T-helper 1 cell treated with Interleukin-12 subunit alpha and Interleukin-12 subunit beta and Interleukin-4 antibody, amounts not matched to agents 30 ng/mL and 1 ng/mL, for 36 hours (primary cell): ENCODE measurements at regions not wholly inside any gene's neighbourhood (a gene's known extent, or its start where the extent isn't known, plus 50 kb on each side); places are given as distances from the start of the nearest gene placed in this dataset.
"Not testable (repeated sequence)": the region's sequence is repeated elsewhere in the genome, so short reads cannot be mapped to it uniquely, and the experiment has no call there.

Source experiments
- intact Hi-C: fragments of 100-400 bp; cut with micrococcal nuclease; formaldehyde crosslinking; loops from one replicate; pipeline ENCODE4 v1.15.1; 2024

DNA sequence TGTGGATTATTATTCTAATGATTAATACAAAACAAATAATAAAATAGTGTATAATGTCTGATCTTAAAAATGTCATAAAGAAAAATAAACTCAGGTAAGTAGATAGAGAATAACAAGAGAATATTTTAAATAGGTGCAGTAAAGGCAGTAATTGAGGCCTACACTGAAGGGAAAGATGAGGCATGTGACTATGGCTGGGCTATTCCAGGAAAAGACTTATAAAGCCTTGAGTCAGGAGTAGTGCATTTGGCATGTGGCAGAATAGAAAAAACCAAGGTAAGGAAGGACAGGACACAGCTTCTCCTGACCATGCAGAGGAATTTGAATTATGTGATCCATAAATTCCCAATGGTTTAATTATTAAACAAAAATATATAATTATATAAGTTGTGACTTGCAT is 215.6 kb upstream of the C1QTNF3 start:
- intact Hi-C loops, result not testable (repeated sequence)

DNA sequence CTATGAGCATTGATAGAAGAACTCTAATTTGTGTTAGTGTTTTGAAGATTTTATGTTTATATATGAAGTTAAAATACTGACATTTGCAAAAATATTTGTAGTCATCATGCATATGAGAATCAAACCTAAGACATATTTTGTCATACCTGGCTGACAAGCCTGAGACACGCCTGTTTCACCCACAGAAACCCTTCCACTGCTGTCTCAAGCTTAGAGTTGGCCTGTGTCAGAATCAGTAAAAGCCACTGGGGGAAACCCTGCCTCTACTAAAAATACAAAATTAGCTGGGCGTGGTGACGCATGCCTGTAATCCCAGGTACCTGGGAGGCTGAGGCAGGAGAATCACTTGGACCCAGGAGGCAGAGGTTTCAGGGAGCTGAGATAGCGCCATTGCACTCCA is 218.0 kb upstream of the C1QTNF3 start:
- intact Hi-C loops, result not testable (repeated sequence)

DNA sequence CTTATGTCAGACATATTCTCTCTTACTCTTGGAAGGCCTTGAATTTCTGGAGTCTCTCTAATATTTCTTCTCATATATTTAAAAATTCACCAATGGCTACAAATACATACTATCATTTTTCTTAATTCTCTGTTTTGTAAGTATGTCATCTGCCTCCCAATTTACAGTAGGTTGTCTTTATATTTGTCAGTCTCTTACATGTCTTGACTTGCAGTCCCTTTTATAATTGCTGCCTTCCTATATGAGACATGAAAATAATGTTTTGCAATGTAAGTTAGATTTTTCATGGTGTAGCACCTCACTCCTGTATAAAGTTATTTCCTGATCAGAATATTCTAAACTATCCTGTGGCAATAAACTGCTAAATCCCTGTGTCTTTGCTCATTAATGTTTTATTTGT is 223.1 kb upstream of the C1QTNF3 start:
- intact Hi-C loops, result not testable (repeated sequence)

DNA sequence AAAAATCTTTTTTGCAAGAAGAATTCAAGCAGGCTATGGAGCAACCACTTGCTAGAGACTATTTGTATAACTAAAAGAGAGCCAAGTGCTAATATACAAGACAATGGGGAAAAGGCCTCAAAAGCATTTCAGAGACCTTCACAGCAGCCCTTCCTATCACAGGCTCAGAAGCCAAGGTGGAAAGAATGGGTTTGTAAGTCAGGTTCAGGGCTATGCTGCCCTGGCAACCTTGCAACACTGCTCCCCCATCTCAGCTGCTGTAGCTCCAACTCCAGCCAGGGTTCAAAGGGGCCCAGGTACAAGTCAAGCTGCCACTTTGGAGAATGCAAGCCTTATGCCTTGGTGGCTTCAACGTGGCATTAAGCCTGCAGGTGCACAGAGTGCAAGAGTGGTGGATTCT is 253.7 kb upstream of the C1QTNF3 start:
- intact Hi-C loops, result not testable (repeated sequence)

DNA sequence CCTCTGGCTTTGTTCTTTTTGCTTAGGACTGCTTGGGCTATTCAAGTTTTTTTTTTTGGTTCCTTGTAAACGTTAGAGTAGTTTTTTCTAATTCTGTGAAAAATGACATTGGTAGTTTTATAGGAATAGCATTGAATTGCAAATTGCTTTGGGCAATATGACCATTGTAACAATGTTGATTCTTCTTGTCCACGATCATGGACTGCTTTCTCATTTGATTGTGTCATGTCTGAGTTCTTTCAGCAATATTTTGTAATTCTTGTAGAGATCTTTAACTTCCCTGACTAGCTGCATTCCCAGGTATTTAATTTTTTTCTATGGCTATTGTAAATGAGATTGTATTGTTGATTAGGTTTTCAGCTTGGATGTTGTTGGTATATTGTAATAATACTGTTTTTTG is 286.2 kb upstream of the C1QTNF3 start:
- intact Hi-C loops, result not testable (repeated sequence)

DNA sequence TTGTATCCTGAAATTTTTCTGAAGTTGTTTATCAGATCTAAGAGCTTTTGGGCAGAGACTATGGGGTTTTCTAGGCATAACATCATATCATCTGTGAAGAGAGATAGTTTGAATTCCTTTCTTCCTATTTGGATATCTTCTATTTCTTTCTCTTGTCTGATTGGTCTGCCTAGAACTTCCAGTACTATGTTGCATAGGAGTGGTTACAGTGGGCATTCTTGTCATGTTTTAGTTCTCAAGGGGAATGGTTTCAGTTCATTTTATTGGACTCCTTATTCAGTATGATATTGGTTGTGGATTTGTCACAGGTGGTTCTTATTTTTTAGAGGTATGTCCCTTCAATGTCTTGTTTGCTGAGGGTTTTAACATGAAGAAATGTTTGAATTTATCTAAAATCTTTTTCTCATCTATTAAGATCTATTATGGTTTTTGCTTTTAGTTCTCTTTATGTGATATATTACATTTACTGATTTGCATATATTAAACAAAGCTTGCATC is 286.6 kb upstream of the C1QTNF3 start:
- intact Hi-C loops, result not testable (repeated sequence)

DNA sequence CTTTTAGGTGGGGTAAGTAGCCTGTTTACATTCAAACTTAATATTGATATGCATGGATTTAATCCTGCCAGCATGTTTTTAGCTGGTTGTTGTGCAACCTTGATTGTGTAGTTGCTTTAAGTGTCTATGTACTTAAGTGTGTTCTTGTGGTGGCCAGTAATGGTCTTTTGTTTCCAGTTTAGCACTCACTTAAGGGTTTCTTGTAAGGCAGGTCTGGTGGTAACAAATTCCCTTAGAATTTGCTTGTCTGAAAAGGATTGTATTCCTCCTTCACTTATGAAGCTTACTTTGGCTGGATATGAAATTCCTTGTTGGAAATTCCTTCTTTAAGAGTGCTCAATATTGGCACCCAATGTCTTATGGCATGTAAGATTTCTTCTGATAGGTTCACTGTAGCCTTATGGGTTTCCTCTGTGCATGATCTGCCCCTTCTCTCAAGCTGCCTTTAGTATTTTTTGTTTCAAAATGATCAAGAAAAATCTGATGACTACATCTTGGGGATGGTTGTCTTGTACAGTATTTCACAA is 289.0 kb upstream of the C1QTNF3 start:
- intact Hi-C loops, result not testable (repeated sequence)

DNA sequence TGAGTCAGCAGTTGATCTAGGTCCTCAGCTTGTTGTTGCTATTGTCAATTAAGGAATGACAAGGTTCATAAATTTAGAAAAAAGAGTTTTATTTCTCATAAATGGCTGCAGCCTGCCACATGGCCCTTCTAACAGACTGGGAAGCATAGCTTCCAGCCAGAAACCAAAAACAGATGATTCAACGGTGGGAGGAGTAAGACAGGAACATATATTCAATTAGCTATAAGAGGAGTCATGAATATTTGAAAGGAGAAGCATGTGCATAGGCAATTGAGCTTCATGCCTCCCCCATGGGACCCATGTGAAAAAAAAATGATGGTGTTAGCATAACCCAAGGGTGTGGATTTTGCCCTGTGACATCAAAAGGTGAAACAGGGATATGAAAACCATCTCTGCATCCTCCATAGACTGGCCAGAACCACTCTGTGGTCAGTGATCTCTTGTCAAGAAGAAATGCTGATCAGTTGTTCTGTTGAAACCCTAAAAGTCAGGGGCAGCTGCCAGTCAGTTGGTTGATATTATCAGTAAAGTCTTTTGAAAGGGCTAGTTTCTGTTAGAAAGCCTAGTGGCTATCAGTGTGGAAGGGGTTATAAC is 296.5 kb upstream of the C1QTNF3 start:
- intact Hi-C loops, result not testable (repeated sequence)

DNA sequence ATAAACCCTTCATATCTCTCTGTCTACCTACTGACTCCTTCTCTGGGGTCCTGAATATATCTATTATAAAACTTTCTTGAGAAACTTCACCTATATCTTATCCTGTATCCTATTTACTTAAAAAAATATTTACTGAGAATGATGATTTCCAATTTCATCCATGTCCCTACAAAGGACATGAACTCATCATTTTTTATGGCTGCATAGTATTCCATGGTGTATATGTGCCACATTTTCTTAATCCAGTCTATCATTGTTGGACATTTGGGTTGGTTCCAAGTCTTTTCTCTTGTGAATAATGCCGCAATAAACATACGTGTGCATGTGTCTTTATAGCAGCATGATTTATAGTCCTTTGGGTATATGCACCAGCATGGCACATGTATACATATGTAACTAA is 301.7 kb upstream of the RAI14 start:
- intact Hi-C loops, result not testable (repeated sequence)

DNA sequence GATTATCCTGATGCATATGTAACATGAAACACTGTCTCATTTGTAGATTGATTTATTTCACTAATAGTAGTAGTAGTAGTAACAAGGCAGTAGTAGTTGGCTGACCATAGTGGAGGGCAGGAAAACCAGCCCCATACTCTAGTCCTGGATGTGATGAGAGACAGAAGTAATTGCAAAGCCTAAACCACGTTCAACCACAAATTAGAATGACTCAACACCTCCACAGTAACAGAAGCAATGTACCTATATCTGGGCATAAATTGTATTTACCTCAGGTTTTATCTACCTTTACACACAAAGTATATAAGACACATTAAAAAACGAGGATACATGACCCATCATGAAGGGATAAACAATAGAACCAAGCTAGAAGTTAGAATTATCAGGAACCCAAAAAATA is 284.7 kb upstream of the RAI14 start:
- intact Hi-C loops, result not testable (repeated sequence)

DNA sequence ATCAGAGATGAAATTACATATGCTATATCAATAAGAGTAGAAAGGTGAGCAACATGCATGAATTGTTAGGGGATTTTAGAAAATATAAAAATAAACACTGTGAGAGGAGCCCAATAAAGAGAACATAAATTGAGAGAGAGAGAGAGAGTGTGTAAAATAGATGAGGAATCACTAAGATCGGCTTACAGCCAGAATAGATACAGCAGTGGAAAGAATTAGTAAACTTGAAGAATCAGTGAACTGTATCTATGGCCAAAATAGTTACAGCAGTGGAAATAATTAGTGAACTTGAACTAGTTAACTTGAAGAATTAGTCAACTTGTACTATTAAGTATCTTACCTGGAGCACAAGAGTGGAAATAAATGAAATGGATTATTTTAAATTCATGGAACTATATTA is 284.3 kb upstream of the RAI14 start:
- intact Hi-C loops, result not testable (repeated sequence)

DNA sequence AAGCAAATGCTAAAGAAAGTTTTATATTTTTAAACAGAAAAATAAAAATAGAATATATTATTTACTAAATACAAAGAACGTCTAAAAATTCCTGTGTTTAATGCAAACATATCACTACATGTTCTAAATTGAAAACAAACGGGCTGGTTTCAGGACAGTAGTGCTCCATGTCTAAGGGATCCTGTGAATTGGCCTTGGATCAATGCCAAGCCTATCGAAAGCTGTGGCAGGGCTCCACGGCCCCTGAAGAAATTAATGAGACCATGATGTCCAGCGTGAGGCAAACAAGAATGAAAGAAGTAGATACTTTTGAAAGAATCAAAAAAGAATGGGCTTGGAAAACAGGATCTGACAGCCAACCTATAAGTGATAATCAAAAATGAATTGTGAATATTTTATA is 283.4 kb upstream of the RAI14 start:
- intact Hi-C loops, result not testable (repeated sequence)

DNA sequence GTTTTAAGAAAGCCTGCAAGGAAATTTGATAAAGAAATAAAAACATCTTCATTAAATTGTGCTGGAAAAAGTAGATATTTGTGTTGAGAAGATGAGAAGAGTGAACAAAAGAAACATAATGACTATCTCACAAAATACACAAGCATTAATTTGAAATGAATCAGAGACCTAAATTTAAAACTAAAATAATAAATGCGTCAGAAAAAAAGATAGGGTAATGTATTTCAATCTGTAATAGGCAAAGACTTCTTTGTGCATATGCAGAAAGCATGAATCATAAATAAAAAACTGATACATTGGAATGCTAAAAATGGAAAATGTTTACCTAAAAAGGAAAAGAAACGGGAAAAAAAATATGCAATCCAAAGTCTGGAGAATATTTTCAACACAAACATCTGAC is 278.5 kb upstream of the RAI14 start:
- intact Hi-C loops, result not testable (repeated sequence)

DNA sequence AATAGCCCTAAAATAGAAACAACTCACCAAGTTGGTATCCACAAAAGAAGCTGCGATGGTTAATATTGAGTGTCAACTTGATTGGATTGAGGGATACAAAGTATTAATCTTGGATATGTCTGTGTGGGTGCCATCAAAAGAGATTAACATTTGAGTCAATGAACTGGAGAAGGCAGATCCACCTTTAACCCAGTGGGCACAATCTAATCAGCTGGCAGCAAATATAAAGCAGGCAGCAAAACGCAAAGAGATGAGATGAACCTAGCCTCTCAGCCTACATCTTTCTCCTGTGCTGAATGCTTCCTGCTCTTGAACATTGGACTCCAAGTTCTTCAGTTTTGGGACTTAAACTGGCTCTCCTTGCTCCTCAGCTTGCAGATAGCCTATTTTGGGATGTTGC is 277.6 kb upstream of the RAI14 start:
- intact Hi-C loops, result not testable (repeated sequence)

DNA sequence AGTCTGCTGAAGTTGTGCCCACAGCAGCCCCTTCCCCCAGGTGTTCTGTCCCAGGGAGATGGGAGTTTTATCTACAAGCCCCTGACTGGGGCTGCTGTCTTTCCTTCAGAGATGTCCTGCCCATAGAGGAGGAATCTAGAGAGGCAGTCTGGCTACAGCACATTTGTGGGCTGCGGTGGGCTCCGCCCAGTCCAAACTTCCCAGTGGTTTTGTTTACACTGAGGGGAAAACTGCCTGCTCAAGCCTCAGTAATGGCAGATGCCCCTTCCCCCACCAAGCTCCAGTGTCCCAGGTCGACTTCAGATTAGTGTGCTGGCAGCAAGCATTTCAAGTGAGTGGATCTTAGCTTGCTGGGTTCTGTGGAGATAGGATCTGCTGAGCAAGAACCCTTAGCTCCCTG is 267.4 kb upstream of the RAI14 start:
- intact Hi-C loops, result not testable (repeated sequence)

DNA sequence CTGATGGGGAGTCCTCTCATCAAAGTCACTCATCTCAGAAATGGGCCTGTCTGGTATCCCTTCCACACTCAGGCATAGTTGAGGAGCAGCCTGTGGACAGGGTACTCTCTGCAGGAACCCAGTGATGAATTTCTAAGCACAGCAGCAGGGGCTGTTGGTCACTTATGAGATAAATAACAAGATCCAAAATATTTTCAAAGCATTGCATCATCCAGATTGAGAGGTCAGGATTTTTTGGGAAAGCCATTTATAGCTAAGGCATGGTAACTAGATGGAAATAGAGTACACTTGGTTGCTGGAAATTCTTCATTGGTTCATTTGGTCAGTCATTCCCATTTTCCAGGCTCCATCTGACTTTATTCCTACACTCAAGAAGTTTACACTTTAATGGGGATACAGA is 246.8 kb upstream of the RAI14 start:
- intact Hi-C loops, result no loop called here

DNA sequence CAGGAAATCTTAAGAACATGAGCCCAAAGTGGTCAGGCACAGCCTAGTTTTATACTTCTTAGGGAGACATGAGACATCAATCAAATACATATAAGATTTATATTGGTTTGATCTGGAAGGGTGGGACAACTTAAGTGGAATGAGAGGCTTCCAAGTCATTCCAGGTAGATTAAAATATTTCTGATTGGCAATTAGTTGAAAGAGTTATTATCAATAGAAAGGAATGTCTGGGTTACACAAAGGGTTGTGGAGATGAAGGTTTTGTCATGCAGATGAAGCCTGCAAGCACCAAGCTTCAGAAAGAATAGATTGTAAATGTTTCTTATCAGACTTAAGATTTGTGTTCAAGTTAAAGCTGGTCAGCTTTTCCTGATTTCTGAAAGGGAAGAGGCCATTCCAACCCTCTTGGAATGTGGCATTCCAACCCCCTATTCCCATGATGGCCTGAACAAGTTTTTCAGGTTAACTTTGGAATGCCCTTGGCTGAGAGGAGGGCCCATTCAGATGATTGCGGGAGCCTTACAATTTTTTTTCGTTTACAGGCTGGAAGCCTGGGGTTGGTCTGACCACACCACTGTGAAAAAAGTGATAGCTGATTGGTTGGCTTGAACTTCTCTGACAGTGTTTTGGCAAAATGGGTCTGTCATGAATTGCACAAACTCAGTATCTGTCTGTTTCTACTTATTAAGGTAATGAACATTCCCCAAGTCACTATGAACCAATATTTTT is 245.6 kb upstream of the RAI14 start:
- intact Hi-C loops, result no loop called here

DNA sequence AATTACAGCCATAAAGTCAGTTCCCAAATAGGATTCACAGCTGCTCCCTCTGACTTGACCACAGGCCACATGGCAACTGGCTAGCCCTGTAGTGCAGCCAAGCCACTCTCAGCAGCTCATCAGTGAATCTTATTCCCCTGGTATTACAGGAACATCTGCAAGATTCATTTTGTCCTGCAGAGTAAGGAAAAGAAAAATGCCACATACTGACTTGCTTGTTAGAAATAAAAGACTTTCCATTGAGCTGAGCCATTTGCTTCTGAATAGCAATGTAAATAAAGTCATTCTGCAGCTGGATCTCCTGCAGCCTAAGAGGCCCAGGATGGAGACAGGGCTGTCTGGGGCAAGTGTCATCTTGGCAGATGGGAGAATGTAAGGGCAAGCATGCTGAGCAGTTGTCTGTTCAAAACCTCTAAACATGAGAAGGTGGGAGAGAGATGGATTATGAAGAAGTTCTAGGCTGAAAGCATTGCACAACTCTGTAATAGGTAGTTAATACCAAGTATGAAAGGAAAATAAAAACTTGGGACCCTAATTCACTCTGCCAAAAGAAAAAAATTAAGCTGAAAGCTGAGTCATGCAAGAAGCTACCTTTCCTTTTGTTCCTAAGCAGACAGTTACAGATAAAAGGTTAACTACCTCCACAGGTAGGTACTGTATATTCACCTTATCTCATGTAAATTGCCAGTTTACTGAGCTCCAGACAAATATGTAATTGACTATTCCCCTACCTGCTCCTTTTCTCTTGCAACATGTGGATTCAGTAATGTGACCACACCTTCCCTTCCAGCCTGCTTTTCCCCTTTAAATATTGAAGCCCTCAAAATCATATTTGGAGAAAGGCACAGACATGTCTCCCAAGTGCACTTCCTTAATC is 244.4 kb upstream of the RAI14 start:
- intact Hi-C loops, result no loop called here

DNA sequence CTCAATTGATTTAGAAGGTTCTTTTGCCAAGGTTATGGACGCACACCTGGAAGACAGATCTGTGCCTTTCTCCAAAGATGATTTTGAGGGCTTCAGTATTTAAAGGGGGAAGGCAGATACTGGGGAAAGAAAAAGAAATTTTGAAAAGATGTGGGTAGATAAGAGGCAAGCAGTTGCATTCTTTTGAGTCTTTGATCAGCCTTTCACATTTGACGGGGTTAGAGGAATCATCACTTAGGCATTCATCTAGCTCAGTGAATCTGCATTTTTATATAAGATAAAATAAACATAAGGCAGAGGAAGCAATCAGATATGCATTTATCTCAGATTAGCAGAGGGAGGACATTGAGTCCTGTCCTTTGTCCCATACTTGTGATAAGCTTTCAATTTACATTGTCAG is 243.4 kb upstream of the RAI14 start:
- intact Hi-C loops, result no loop called here

DNA sequence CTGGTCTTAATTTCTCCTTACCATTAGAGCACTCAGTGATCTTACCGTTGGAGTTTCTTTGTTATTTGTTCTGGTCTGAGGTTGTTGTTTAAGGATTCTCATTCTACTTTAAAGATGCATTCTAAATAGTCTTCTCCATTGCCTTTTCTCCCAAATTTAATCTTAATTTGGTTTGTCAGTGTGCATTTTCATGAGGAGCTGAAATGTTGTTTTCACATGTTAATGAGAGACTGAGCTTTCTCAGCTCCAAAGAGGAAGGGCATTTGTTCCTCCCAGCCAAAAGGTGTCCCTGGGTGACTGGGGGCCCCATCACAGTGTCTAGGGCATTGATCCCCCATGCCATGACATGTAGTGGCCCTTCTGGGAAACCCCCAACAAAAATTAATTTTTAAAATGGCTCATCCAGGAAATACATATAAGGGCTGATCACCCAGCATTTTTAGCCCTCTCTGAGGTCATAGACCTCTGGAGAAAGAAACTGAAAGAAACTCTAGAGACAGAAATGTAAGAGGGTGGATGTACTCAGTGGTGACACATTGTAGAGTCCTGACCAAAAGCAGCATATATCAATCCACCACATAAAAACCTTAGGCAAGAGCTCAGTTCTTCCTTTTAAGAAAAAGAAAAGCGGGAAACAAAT is 240.4 kb upstream of the RAI14 start:
- intact Hi-C loops, result no loop called here

DNA sequence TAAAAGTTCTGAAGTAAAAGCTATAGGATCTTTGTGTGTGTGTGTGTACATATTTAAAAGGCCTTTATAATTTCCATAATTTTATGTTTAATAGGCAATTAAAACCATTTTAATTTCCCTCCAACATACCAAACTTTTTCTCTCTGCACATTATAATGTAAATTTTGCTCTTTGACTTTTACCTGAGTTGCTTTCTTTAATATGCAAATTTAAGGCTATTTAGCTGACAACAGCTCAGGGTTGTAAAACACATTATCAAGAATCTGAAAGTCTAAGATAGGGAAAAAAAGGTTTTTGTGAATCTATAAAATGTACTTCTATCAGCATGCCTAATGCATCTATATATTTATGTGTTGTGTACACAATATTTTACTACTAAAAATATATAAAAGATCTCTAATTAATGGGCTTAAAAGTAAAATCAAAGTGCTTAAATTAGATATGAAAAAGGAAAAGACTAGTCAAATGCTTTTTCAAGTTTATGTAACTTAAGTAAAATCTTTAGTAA is 239.6 kb upstream of the RAI14 start:
- intact Hi-C loops, result no loop called here
